GM19372 (cell line): ENCODE measurements at regions not wholly inside any gene's neighbourhood (a gene's known extent, or its start where the extent isn't known, plus 50 kb on each side); places are given as distances from the start of the nearest gene placed in this dataset.

Experiments
- ATAC-seq: cut with Tn5 transposase; IDR thresholded peaks from one replicate; pipeline ENCODE4 v1.9.1; 2021; ENCODE audit warnings: mild to moderate bottlenecking, low read depth, moderate library complexity; ENCODE audit not compliant: unreplicated experiment

DNA sequence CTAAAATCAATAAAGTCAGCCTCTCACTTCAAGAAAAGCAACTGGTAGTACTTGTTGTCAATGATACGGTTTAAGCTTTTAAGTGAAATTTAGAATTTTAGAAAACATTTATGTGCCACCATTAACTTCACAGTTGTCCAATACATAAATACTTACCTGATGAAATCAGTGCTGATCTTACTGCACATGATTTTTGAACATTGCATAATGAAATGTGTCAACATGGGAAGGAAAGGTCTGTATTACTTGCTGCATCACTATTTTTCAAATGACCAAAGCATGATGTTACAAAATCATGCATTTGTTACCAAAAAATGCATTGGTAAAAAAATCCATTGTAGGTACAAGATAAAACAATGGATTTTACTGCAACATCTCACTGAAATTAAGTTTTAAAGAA, 284.3 kb downstream of the EPM2A start:
- ATAC-seq, result no peak

GRCh38 chr6:145453376-145453775, 281.9 kb downstream of the EPM2A start:
- ATAC-seq, result no peak

DNA sequence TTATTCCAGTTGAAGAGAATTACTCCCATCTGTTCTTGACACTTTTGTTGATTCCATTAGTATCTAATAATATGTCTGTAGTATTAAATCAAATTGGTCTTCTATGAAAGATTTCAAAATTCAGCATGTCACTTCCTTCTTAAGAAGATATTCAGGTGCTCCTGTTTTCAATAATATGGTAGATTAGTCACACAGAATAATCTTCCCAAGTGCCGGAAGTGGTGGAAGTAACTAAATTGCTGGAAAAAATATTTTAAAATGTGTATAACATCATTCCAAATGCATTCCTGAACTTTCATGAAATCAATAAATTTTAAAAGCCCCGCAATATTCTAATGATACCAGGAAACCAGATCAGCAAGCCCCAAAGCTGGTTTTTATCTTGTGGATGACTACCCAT, 281.3 kb downstream of the EPM2A start:
- ATAC-seq, result no peak

DNA sequence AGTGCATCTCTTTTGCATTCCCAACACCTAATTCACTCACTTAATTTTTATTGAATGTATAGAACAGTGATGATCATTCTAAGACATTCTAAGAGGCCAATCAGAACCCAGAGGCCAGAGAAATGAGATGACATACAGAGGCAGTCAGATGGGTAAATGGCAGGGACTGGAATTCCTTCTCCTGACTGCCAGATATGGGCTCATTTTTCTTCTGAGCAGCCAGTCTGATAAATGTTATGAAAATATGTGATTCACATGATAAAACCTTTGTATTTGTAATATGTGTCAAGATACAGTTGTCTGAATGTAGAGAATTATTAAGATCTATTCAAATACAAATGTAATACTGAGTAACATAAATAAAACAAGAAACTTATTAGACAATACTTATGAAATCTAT, 277.8 kb downstream of the EPM2A start:
- ATAC-seq, result no peak

DNA sequence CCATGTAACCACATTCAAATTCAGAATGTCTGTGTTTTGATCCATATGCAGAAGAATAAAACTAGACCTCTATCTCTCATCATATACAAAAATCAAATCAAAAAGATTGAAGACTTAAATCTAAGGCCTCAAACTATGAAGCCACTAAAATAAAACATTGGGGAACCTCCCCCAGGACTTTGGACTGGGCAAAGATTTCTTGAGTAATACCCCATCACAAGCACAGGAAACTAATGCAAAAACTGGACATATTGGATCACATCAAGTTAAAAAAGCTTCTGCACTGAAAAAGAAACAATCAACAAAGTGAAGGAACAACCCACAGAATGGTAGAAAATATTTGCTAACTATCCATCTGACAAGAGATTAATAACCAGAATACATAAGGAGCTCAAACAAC, 266.8 kb downstream of the EPM2A start:
- ATAC-seq, result no peak

DNA sequence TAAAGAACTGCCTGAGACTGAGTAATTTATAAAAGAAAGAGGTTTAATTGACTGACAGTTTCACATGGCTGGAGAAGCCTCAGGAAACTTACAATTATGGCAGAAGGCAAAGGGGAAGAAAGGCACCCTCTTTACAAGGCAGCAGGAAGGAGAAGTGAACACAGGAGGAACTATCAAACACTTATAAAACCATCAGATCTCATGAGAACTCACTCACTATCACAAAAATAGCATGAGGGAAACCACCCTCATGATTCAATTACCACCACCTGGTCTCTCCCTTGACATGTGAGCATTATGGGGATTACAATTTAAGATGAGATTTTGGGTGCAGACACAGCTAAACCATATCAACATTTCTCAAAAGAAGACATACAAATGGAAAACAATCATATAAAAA, 266.3 kb downstream of the EPM2A start:
- no peak for ATAC-seq

- ATAC-seq, result no peak
These were observed 259.4 kb downstream of the EPM2A start for GRCh38 chr6:145475794-145476396.

- ATAC-seq, result no peak
These were observed 255.3 kb downstream of the EPM2A start for GRCh38 chr6:145480024-145480423.

- no peak for ATAC-seq
These were observed 251.9 kb downstream of the EPM2A start for GRCh38 chr6:145483191-145483996.

GRCh38 chr6:145485288-145485687, 250.0 kb downstream of the EPM2A start:
- no peak for ATAC-seq

DNA sequence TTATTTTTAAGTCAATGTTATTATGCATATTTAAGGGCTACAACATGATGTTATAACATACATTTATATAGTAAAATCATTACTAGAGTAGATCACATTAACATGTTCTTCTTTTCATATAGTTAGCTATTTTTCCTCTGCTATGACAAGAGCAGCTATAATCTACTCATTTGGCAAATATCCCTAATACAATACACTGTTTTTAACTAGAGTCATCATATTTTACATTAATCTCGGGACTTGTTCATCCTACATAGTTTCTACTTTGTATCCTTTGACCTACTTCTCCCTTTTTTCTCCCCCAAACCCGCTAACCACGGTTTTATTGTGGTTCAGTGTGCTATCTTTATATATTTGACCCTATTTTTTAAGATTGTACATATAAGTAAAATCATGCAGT, 249.0 kb downstream of the EPM2A start:
- ATAC-seq, result no peak

DNA sequence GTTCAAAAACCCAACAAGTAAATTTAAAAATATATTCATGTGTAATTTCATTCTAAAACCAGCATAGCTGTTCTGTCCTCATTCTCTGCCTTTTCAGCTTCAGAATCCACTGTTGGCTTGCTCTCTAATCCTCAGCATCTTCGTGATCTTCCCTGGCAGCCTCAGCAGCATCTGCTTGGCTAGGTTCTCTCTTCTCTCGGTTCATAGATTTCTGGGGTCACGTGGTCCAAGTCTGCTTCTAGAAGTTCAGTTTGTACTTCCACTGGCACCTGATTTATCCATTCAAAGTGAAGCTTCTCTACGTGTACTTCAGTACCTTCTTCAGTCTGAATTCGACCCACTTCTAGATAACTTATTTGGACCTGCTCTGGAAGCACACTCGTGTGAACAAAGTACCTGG, 245.7 kb downstream of the EPM2A start:
- no peak for ATAC-seq

DNA sequence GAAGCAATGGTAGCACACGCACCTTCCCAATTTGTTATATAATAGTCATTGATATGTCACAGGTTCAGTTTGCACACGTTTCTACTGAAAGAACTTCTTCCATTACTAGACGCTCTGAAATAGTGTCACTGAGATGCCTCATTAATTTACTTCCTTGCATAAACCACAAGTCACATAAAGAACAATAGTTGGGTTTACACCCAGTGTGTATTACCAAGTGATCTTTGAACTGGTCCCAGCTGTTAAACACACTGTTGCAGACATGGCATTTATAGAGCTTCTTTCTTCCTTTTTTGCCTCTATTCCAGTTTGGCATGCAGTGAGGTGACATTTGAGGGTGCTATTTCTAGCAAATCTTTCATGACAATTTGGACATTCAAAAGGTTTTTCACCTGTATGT, 245.3 kb downstream of the EPM2A start:
- no peak for ATAC-seq

DNA sequence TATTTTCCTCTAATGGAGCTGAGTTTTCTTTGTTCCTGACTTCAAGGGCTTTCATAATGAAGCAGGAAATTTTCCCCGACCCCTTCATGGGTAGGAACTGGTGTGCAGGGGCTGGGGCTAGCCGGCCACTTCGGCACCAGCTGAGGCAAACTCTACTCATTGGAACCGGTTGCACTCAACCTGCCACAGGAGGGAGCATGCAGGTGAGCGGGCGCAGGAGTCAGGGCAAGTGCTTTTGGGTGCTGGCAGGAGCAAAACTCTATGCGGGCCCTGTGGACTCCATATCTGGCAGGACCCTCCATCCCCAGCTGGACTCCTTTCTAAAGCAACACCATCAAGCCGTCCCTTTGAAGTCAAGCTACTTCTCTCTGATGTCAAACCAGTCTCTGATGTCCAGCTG, 244.2 kb downstream of the EPM2A start:
- no peak for ATAC-seq

GRCh38 chr6:145497006-145497405, 238.3 kb downstream of the EPM2A start:
- ATAC-seq, result no peak

DNA sequence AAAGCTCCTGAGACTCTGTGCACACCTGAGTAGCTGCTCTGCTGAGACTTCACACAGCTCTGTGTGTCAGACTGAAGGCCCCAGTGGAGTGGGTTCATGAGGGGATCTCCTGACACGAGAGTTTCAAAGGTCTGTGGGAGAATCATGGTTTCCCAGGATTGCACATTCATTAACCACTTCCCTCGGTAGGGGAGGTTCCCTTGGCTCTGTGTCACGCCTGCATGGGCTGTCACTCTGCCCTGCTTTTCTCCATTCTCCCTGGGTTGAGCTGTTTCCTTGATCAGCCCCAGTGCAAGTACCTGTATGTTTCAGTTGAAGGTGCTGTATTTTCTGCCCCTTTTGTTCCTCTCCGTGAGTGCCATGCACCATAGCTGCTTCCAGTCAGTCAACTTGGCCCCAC, 236.9 kb downstream of the EPM2A start:
- no peak for ATAC-seq

GRCh38 chr6:145502416-145502815, 232.9 kb downstream of the EPM2A start:
- ATAC-seq, result no peak

GRCh38 chr6:145506136-145506535, 229.2 kb downstream of the EPM2A start:
- ATAC-seq, result no peak

DNA sequence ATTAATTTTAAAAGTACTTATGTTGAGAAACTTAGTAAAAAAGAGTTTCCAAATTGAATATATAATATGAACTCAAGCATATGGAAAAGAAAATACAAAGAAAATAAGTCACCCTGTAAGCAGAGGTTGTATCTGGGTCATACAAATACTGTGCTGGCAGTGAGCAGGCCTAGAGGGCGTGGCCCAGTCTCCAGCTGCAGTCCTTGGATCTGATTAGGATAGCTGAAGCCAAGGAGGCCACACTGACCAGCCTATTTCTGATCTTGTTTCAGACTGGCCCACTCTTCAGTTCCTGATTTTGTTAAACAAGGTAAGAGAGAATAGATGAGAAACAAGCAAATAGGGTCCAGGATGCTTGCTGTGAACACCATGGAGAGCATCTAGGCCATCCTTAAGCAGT, 228.8 kb downstream of the EPM2A start:
- no peak for ATAC-seq

- ATAC-seq, result no peak
These were observed 228.1 kb downstream of the EPM2A start for GRCh38 chr6:145507239-145507638.

- ATAC-seq, result no peak
These were observed 227.2 kb downstream of the EPM2A start for GRCh38 chr6:145508107-145508506.

DNA sequence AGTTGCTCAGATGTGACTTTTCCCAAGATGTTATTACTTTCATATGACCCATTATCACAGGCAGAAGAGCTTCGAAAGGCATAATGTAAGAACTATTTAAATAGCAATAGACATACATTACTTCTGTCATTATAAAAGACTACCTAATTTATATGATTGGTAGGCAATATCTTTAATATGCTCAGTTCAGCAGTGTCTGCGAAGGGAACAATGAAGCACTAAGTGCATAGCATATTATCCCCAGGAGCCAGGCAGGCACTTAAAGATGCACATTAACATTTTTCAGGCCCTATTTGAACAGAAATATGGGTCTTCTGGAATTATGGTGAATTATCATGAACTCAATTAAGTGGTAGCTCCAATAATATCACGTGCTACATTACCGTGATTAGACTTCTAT, 217.8 kb downstream of the EPM2A start:
- no peak for ATAC-seq
